ENCODE measurements at regions not wholly inside any gene's neighbourhood (a gene's known extent, or its start where the extent isn't known, plus 50 kb on each side); places are given as distances from the start of the nearest gene placed in this dataset.

GRCh38 chr4:62410371-62411003 is 1210.4 kb downstream of the ADGRL3 start:
- no peak for TF ChIP-seq POLR2AphosphoS5 (IDR thresholded peaks at IDR 0.05)
- no peak for TF ChIP-seq CTCF (IDR thresholded peaks at IDR 0.05)
- TF ChIP-seq POLR2A (IDR thresholded peaks at IDR 0.05): no peak
- Histone ChIP-seq H3K27me3 (no peaks in the 10 kb centered on the region), H3K4me3 (no peak overlapping the region), H3K9me3 (no peaks in the 10 kb centered on the region), H3K36me3 (no peaks in the 10 kb centered on the region), H3K4me1 (no peaks in the 10 kb centered on the region), H3K27ac (no peak overlapping the region)
- no peak for DNase-seq (ENCODE audit: low spot score in 2 of 2)
- intact Hi-C loops (cut with DNase I; ENCODE audit: low total_unique reads): no loop called here

GRCh38 chr4:62408454-62408853 is 1208.3 kb downstream of the ADGRL3 start:
- TF ChIP-seq POLR2A (IDR thresholded peaks at IDR 0.05) (no peak), CTCF (IDR thresholded peaks at IDR 0.05) (no peak), POLR2AphosphoS5 (IDR thresholded peaks at IDR 0.05) (no peak)
- Histone ChIP-seq H3K9me3 (no peaks in the 10 kb centered on the region), H3K4me1 (no peaks in the 10 kb centered on the region), H3K36me3 (no peaks in the 10 kb centered on the region), H3K4me3 (no peak overlapping the region), H3K27ac (no peak overlapping the region), H3K27me3 (no peaks in the 10 kb centered on the region)
- intact Hi-C loops (cut with DNase I; ENCODE audit: low total_unique reads): no loop called here
- DNase-seq (ENCODE audit: low spot score in 2 of 2): no peak

DNA sequence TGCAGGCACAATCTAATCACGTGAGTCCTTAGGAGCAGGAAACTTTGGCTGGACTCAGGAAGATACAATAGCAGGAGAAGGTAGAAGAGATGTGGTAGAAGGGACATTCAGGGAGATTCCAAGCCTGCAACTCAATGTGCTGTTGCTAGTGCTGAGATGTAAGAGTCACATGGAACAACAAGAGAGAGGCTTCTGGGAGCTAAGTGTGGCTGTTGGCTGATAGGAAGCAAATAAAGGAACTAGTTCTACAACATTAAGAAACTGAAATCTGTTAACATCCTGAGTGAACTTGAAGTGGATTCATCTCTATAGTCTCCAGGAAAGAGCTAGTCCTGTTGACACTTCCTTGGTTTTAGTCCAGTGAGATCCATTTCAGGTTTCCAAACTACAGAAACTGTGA is 1207.4 kb downstream of the ADGRL3 start:
- H3K27ac ChIP-seq: no peak overlapping the region
- no peak for DNase-seq (ENCODE audit: low spot score in 2 of 2)
- no peak overlapping the region for H3K4me3 ChIP-seq
- no peak for TF ChIP-seq POLR2A (IDR thresholded peaks at IDR 0.05)
- TF ChIP-seq POLR2AphosphoS5 (IDR thresholded peaks at IDR 0.05): no peak
- no peak for TF ChIP-seq CTCF (IDR thresholded peaks at IDR 0.05)
- no peaks in the 10 kb centered on the region for H3K4me1 ChIP-seq
- H3K27me3 ChIP-seq: no peaks in the 10 kb centered on the region
- no peaks in the 10 kb centered on the region for H3K36me3 ChIP-seq
- intact Hi-C loops (cut with DNase I; ENCODE audit: low total_unique reads): no loop called here
- no peaks in the 10 kb centered on the region for H3K9me3 ChIP-seq

DNA sequence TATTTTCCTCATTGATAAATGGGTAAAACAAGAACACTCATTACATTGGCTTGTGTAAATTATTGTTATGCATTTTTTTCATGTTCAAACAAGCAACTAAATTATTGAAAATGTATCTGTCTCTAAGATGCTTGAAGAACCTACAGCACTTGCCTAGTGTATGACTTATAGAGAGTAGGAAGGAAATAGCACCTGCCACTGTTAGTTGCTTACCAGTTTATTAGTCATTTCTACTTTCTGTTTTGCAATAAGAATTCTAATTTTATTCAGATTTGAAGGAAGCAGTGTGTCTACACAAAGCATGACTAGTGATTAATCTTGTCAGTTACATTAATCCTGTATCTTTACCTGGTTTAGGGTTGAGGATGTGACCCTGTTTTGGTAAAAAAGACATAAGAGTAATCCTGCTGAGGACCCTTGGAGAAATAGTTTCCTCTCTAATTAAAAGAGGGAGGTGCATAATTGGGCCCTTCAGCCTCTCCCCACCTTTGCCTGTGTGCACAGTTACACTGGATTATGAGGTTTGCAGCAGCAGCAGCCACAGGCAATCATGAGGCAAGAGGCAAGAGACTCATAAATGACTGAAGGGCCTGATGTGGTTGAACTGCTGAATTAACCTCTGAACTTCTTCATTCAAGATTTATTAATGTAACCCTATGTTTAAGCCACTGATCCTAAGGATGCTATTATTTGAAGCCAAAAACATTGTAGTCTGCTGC is 1202.1 kb downstream of the ADGRL3 start:
- no peak for DNase-seq (ENCODE audit: low spot score in 2 of 2)
- TF ChIP-seq POLR2AphosphoS5 (IDR thresholded peaks at IDR 0.05): no peak
- TF ChIP-seq CTCF (IDR thresholded peaks at IDR 0.05): no peak
- TF ChIP-seq POLR2A (IDR thresholded peaks at IDR 0.05): no peak
- Histone ChIP-seq H3K4me1 (no peaks in the 10 kb centered on the region), H3K4me3 (no peak overlapping the region), H3K27me3 (no peaks in the 10 kb centered on the region), H3K36me3 (no peaks in the 10 kb centered on the region), H3K27ac (no peak overlapping the region), H3K9me3 (no peaks in the 10 kb centered on the region)
- intact Hi-C loops (cut with DNase I; ENCODE audit: low total_unique reads): no loop called here

GRCh38 chr4:62399242-62399641 is 1199.1 kb downstream of the ADGRL3 start:
- no peak for DNase-seq (ENCODE audit: low spot score in 2 of 2)
- no peak overlapping the region for H3K4me3 ChIP-seq
- TF ChIP-seq POLR2A (IDR thresholded peaks at IDR 0.05) (no peak), POLR2AphosphoS5 (IDR thresholded peaks at IDR 0.05) (no peak), CTCF (IDR thresholded peaks at IDR 0.05) (no peak)

More at GRCh38 chr4:62399242-62399641, 1199.1 kb downstream of the ADGRL3 start:
- Histone ChIP-seq H3K27ac (no peak overlapping the region), H3K36me3 (no peaks in the 10 kb centered on the region), H3K4me1 (no peaks in the 10 kb centered on the region), H3K27me3 (no peaks in the 10 kb centered on the region), H3K9me3 (no peaks in the 10 kb centered on the region)
- intact Hi-C loops (cut with DNase I; ENCODE audit: low total_unique reads): no loop called here
